Parathyroid adenoma (tissue), 2 donors: ENCODE measurements at regions not wholly inside any gene's neighbourhood (a gene's known extent, or its start where the extent isn't known, plus 50 kb on each side); places are given as distances from the start of the nearest gene placed in this dataset.

Experiments used
- H2AFZ ChIP-seq: fragments of 300-600 bp; sonication (generic); one replicate; pipeline ENCODE4 v1.7.0; 2017; ENCODE audit warnings: antibody characterized with exemption, mild to moderate bottlenecking
- H3K27ac ChIP-seq: fragments of 300-600 bp; sonication (generic); one replicate; pipeline ENCODE4 v1.7.0; 2017
- H3K27me3 ChIP-seq: fragments of 300-600 bp; sonication (generic); one replicate; pipeline ENCODE4 v1.7.0; 2017; ENCODE audit warnings: low read length; ENCODE audit not compliant: control insufficient read depth, insufficient read depth
- H3K36me3 ChIP-seq: fragments of 300-600 bp; sonication (generic); one replicate; pipeline ENCODE4 v1.7.0; 2017; ENCODE audit warnings: low read length; ENCODE audit not compliant: control insufficient read depth, insufficient read depth
- H3K4me1 ChIP-seq: fragments of 300-600 bp; sonication (generic); one replicate; pipeline ENCODE4 v1.7.0; 2017; ENCODE audit warnings: control low read depth
- H3K4me2 ChIP-seq: fragments of 300-600 bp; sonication (generic); one replicate; pipeline ENCODE4 v1.7.0; 2017; ENCODE audit warnings: low read length
- H3K4me3 ChIP-seq: fragments of 300-600 bp; sonication (generic); one replicate; pipeline ENCODE4 v1.7.0; 2017; ENCODE audit warnings: low read depth, low read length
- H3K79me2 ChIP-seq: fragments of 300-600 bp; sonication (generic); one replicate; pipeline ENCODE4 v1.7.0; 2017; ENCODE audit warnings: control low read depth
- H3K9ac ChIP-seq: fragments of 300-600 bp; sonication (generic); one replicate; pipeline ENCODE4 v1.7.0; 2017; ENCODE audit warnings: mild to moderate bottlenecking
- H3K9me3 ChIP-seq: fragments of 300-600 bp; sonication (generic); one replicate; pipeline ENCODE4 v1.7.0; 2017; ENCODE audit warnings: low read length; ENCODE audit not compliant: control insufficient read depth
- TF ChIP-seq, protein P1 (sequence below): fragments of 300-600 bp; sonication (generic); IDR thresholded peaks from one replicate; pipeline ENCODE4 v1.7.0; 2017; ENCODE audit warnings: antibody characterized with exemption, mild to moderate bottlenecking
- donor health status: primary hyperparathyroidism.

DNA sequence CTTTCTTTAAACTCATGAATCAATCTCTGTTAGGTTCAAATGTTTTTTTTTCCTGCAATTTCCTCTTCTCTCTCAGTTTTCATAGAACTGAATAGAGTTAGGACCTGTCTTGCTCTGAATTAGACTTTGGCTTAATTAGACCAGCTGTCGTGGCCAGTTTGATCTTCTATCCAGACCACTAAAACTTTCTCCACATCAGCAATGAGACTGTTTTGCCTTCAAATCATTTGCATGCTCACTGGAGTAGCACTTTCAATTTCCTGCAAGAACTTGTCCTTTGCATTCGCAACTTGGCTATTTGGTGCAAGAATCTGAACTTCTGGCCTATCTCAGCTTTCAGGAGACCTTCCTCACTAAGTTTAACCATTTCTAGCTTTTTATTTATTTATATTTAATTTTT, 2002.2 kb upstream of the PIK3C3 start:
- no peak overlapping the region for H3K9ac ChIP-seq
- no peak overlapping the region for H3K4me2 ChIP-seq
- H3K4me3 ChIP-seq = no peak overlapping the region
- H3K4me1 ChIP-seq = no peaks in the 10 kb centered on the region
- H3K27ac ChIP-seq = no peak overlapping the region
- H2AFZ ChIP-seq = no peak overlapping the region
- TF ChIP-seq, protein P1, sequence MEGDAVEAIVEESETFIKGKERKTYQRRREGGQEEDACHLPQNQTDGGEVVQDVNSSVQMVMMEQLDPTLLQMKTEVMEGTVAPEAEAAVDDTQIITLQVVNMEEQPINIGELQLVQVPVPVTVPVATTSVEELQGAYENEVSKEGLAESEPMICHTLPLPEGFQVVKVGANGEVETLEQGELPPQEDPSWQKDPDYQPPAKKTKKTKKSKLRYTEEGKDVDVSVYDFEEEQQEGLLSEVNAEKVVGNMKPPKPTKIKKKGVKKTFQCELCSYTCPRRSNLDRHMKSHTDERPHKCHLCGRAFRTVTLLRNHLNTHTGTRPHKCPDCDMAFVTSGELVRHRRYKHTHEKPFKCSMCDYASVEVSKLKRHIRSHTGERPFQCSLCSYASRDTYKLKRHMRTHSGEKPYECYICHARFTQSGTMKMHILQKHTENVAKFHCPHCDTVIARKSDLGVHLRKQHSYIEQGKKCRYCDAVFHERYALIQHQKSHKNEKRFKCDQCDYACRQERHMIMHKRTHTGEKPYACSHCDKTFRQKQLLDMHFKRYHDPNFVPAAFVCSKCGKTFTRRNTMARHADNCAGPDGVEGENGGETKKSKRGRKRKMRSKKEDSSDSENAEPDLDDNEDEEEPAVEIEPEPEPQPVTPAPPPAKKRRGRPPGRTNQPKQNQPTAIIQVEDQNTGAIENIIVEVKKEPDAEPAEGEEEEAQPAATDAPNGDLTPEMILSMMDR = no peak
- H3K79me2 ChIP-seq = no peaks in the 10 kb centered on the region
- H3K9me3 ChIP-seq = no peaks in the 10 kb centered on the region
- H3K27me3 ChIP-seq = no peaks in the 10 kb centered on the region
- H3K36me3 ChIP-seq = no peaks in the 10 kb centered on the region

DNA sequence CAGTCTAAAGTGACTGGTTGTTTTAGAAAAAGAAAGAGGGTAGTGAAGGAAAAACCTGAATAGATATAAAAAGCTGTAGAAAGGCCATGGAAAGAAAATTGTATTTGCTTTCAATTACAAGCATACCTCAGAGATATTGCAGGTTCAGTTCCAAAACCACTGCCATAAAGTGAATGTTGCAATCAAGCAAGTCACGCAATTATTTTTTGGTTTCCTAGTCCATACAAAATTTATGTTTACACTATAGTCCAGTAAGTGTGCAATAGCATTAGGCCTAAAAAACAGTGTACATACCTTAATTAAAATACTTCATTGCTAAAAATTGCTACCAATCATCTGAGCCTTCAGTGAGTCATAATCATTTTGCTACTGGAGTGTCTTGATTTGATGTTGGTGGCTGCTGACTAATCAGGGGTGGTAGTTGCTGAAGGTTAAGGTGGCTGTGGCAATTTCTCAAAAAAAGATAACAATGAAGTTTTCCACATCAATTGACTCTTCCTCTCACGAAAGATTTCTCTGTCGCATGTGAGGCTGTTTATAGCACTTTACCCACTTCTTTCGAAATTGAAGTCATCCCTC, 2003.8 kb upstream of the PIK3C3 start:
- Histone ChIP-seq H3K4me1 (no peaks in the 10 kb centered on the region), H3K36me3 (no peaks in the 10 kb centered on the region), H2AFZ (no peak overlapping the region), H3K4me3 (no peak overlapping the region), H3K27me3 (no peaks in the 10 kb centered on the region), H3K9ac (no peak overlapping the region), H3K9me3 (no peaks in the 10 kb centered on the region), H3K27ac (no peak overlapping the region), H3K79me2 (no peaks in the 10 kb centered on the region), H3K4me2 (no peak overlapping the region)
- TF ChIP-seq, protein P1 = no peak

DNA sequence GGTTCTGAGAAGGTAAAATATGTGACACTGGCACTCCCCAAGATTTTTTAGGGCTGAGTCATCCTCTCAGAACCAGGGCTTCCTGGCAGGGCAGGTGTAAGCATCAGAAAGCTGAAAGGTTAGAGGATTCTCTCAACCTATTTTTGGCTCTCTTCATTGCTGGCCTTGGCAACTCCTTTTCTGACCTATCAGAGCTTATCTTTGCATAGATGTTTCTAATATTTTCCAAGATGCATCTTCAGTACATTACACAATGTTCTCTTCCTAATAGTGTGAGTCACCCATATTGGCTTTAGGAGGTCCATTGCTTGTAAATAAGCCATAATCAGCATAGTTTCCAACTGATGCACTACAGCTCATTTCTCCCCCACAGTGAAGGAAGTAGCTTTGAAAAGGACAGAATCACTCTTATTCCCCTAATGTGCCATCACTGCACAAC, 2008.4 kb upstream of the PIK3C3 start:
- Histone ChIP-seq H3K9ac (no peak overlapping the region), H3K4me2 (no peak overlapping the region), H3K9me3 (no peaks in the 10 kb centered on the region), H3K4me3 (no peak overlapping the region), H2AFZ (no peak overlapping the region), H3K27me3 (no peaks in the 10 kb centered on the region), H3K79me2 (no peaks in the 10 kb centered on the region), H3K36me3 (no peaks in the 10 kb centered on the region), H3K4me1 (no peaks in the 10 kb centered on the region), H3K27ac (no peak overlapping the region)
- TF ChIP-seq, protein P1 = no peak

DNA sequence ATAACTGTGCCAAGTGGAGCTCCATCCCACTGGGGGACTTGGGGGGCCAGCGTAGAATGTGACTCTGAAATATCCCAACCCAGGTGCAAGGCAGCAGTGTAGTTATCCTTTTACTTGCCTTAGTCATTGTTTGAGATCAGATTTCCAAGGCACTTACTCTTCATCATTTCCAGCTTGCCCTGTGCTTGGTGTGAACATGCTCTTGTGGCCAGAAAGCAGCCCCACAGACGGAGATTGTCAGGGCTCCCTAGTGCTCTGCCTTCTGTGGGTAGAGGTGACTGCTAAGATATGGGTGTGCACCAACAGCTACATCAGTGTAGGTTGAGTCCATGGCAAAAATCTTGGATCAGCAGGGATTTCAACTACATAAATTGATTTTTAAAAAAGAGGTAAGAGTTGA, 2010.0 kb upstream of the PIK3C3 start:
- H3K4me2 ChIP-seq = no peak overlapping the region
- no peak overlapping the region for H2AFZ ChIP-seq
- H3K79me2 ChIP-seq = no peaks in the 10 kb centered on the region
- no peak overlapping the region for H3K27ac ChIP-seq
- no peaks in the 10 kb centered on the region for H3K27me3 ChIP-seq
- H3K9ac ChIP-seq = no peak overlapping the region
- no peaks in the 10 kb centered on the region for H3K4me1 ChIP-seq
- no peaks in the 10 kb centered on the region for H3K36me3 ChIP-seq
- no peak overlapping the region for H3K4me3 ChIP-seq
- TF ChIP-seq, protein P1 = no peak
- no peaks in the 10 kb centered on the region for H3K9me3 ChIP-seq

DNA sequence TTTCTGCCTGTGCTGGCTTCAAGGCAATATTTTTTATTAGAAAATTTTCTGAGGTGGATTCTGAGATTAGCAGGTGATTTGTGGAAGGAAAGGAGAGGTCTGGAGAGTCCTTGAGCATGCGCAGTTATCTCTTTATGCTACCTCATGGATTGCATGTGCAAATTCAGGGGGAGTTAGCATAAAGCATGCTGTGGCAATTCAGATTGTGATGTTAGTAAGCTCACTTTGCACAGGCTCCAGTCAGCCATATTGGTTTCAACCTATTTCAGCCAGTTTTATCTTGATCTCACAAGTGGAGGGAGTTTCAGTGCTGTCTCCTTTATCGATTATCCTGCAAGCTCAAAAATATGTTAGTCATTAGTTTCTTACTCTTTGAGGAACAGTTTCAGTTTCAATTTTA, 2012.3 kb upstream of the PIK3C3 start:
- Histone ChIP-seq H2AFZ (no peak overlapping the region), H3K79me2 (no peaks in the 10 kb centered on the region), H3K36me3 (no peaks in the 10 kb centered on the region), H3K9me3 (no peaks in the 10 kb centered on the region), H3K4me3 (no peak overlapping the region), H3K27ac (no peak overlapping the region), H3K27me3 (no peaks in the 10 kb centered on the region), H3K4me1 (no peaks in the 10 kb centered on the region), H3K9ac (no peak overlapping the region), H3K4me2 (no peak overlapping the region)
- TF ChIP-seq, protein P1 = no peak
